ENCODE measurements at regions not wholly inside any gene's neighbourhood (a gene's known extent, or its start where the extent isn't known, plus 50 kb on each side); places are given as distances from the start of the nearest gene placed in this dataset.

- TF ChIP-seq CTCF (conservative IDR thresholded peaks at IDR 0.05) (no peak), ZFX (IDR thresholded peaks at IDR 0.05) (no peak)
Observed at GRCh38 chr5:5671823-5672222, 249.3 kb downstream of the ICE1 start.
